ENCODE measurements at regions not wholly inside any gene's neighbourhood (a gene's known extent, or its start where the extent isn't known, plus 50 kb on each side); places are given as distances from the start of the nearest gene placed in this dataset.
A peak's percentile ranks its signal among the peaks of the same experiment; 100 is the strongest.

DNA sequence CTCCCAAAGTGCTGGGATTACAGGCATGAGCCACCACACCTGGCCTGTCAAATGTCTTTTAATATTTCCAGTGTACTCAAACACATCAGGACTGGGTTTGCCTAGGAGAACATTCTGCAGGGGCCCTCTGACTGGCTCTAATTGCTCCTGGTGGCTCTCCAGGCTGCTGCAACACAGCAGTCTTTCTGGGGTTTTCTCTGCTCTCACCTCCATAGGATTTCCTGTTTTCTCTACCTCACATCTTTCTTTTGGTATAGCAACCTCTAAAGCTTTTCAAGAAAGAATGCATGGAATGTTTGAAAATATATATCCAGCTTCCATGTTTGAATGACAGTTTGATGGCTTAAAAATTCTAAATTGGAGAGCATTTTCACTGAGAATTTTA lies 83.3 kb upstream of the IGSF10 start:
- H4K20me1 ChIP-seq (replicated peaks; ENCODE audit: control insufficient read depth, insufficient read depth, low read length) = no peaks in the 10 kb centered on the region
- TF ChIP-seq MAFK (IDR thresholded peaks at IDR 0.05; ENCODE audit: low read length) = no peak
- TF ChIP-seq CREM (IDR thresholded peaks at IDR 0.05; ENCODE audit: low read depth) = no peak
- intact Hi-C loops (cut with micrococcal nuclease) = no loop called here
- in situ Hi-C loops (cut with MboI) = no loop called here
- no peaks in the 10 kb centered on the region for H3K9me1 ChIP-seq (ENCODE audit: control insufficient read depth, insufficient read depth, low read length)
- ChIA-PET POLR2A (interaction anchor here (0.5 kb wide), 1 partner anchor 924 kb away, joined by 4 read pairs; no protein-coding TSS in a partner anchor), CTCF (ENCODE audit: low intra/inter-chr PET ratio) (no interaction called here)
- DNase-seq (ENCODE audit: extremely low read depth in 1 of 4, low spot score in 3 of 4) (no peak), ATAC-seq (0 out of 3 replicates have a peak, but pooled peaks have one; percentile 31), FAIRE-seq (no peak)
- H3K79me2 ChIP-seq (ENCODE audit: control insufficient read depth, insufficient read depth, low read length) = no peaks in the 10 kb centered on the region
- H3K27ac ChIP-seq (ENCODE audit: extremely low read depth, low read depth, low read length) = no peak overlapping the region
- H3K9ac ChIP-seq (ENCODE audit: insufficient read depth in 1 of 2, low read depth in 2 of 2, low read length in 2 of 2) = no peak overlapping the region
- peaks cover 11 to 15% of the 10 kb centered on the region in 2 experiments; a peak in 4 of 5 replicates for H3K4me1 ChIP-seq (replicated peaks in 1 of 2; ENCODE audit: control insufficient read depth in 2 of 2, insufficient read depth in 2 of 2, low read length in 2 of 2)
- H3K4me2 ChIP-seq (ENCODE audit: insufficient read depth, low read length) = no peak overlapping the region
- H3K9me3 ChIP-seq (replicated peaks; ENCODE audit: control insufficient read depth, insufficient read depth, low read depth, low read length) = no peaks in the 10 kb centered on the region
- no peaks in the 10 kb centered on the region for H3K27me3 ChIP-seq (ENCODE audit: control insufficient read depth in 2 of 2, insufficient read depth in 2 of 2, low read length in 2 of 2)
- BruUV-seq (replicated peaks) = no TSS peak
- no peak overlapping the region for H3K4me3 ChIP-seq
- no peaks in the 10 kb centered on the region for H3K36me3 ChIP-seq (ENCODE audit: control insufficient read depth, insufficient read depth, low read length)
- H2AFZ ChIP-seq (ENCODE audit: low read depth, low read length) = no peak overlapping the region

DNA sequence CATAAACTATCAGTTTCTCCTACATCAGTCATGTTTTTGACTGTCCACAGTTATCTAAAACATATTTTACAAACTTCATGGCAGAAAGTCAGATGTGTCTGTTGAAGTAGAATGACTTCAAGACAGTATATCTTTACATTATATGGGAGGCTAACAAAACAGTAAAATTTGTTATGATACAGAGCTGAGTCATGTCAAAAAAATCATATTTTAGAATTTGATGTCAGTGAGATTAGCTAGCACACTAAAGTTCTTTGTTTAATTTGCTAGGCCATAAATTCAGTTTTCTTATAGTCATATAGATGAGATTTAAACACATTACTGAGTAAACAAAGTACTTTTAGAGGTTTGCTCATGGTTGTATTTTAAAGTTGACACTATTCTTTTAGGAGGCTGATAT lies 80.3 kb upstream of the IGSF10 start:
- no TSS peak for BruUV-seq (replicated peaks)
- Histone ChIP-seq H3K36me3 (ENCODE audit: control insufficient read depth, insufficient read depth, low read length) (no peaks in the 10 kb centered on the region), H3K9me3 (replicated peaks; ENCODE audit: control insufficient read depth, insufficient read depth, low read depth, low read length) (no peaks in the 10 kb centered on the region), H3K4me2 (ENCODE audit: insufficient read depth, low read length) (no peak overlapping the region), H4K20me1 (replicated peaks; ENCODE audit: control insufficient read depth, insufficient read depth, low read length) (no peaks in the 10 kb centered on the region), H2AFZ (ENCODE audit: low read depth, low read length) (peak overlapping the region; percentile 52; the same call in 1 of the 2 replicates), H3K27ac (ENCODE audit: extremely low read depth, low read depth, low read length) (no peak overlapping the region), H3K9me1 (ENCODE audit: control insufficient read depth, insufficient read depth, low read length) (no peaks in the 10 kb centered on the region), H3K4me3 (no peak overlapping the region), H3K27me3 (ENCODE audit: control insufficient read depth in 2 of 2, insufficient read depth in 2 of 2, low read length in 2 of 2) (no peaks in the 10 kb centered on the region), H3K9ac (ENCODE audit: insufficient read depth in 1 of 2, low read depth in 2 of 2, low read length in 2 of 2) (no peak overlapping the region), H3K79me2 (ENCODE audit: control insufficient read depth, insufficient read depth, low read length) (no peaks in the 10 kb centered on the region), H3K4me1 (replicated peaks in 1 of 2; ENCODE audit: control insufficient read depth in 2 of 2, insufficient read depth in 2 of 2, low read length in 2 of 2) (peaks cover 11 to 12% of the 10 kb centered on the region in 2 experiments; a peak in 4 of 5 replicates)
- in situ Hi-C loops (cut with MboI) = no loop called here
- POLR2A ChIA-PET = no interaction called here
- no peak for FAIRE-seq
- CTCF ChIA-PET (ENCODE audit: low intra/inter-chr PET ratio) = no interaction called here
- TF ChIP-seq ZBTB17 (CRISPR knock-in tag; IDR thresholded peaks at IDR 0.05) = no peak
- intact Hi-C loops (cut with micrococcal nuclease) = no loop called here
- no peak for ATAC-seq
- DNase-seq (ENCODE audit: extremely low read depth in 1 of 4, low spot score in 3 of 4) = no peak
